Daoy (cell line): ENCODE measurements at regions not wholly inside any gene's neighbourhood (a gene's known extent, or its start where the extent isn't known, plus 50 kb on each side); places are given as distances from the start of the nearest gene placed in this dataset.

Experiments used
- DNase-seq: peaks from one replicate; pipeline ENCODE4 v3.0.0-alpha.2; 2015; ENCODE audit warnings: low read depth

DNA sequence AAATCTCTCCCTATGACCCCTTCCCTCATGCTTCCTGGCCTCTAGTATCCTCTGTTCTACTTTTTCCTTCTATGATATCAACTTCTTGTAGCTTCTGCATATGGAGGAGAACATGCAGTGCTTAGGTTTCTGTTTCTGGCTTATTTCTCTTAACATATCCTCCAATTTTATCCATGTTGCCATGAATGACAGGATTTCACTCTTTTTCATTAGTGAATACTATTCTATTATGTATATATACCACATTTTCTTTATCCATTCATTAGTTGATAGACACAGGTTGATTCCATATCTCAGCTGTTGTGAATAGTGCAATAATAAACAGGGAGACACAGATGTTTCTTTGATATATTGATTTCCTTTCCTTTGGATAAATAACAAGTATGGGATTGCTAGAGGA lies 123.3 kb upstream of the SESN3 start:
- no peak for DNase-seq

DNA sequence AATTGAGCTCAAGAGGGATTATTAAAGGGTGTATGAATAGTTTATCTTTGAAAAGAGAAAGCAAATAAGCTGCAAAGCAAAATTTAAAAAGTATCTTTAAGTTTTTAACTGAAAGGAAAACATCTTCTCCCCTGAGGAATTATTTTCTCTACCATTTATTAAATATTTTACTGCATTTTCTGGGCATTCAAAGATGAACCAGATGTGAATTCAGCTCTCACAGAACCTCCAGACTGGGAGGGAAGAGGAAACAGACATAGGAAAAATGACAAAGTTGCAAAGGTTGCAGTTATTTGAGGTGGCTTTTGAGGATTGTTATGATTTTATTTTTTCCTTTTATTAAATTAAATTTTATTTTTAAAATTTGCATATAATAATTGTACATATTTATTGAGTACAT lies 122.7 kb upstream of the SESN3 start:
- DNase-seq = no peak

DNA sequence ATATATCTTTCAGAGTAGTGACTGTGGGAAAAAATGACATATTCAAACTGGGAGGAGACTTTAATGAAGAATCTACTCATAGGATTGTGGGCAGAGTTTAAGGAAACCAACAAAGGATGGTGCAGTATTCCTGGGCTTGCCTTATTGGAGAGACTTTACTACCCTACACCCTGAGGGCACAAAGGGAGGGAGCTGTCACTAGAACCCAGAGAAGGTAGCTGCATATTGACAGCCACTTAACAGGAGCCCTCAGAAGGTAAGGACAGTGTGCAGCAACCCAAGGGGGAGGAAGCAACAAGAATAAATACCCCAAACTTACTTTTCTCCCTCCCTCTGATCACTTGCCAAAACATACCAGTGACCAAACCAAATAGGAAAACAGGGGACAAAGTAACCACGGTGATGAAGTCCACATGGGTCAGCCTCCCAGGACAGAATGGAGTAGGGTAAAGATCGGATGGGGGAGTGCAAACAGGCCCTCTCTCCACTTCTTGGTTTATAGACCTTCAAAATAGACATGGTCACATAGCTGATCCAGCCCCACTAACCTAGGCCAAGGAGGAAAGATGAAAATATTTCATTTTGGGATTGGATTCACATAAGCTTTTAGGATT lies 121.8 kb upstream of the SESN3 start:
- DNase-seq = no peak

DNA sequence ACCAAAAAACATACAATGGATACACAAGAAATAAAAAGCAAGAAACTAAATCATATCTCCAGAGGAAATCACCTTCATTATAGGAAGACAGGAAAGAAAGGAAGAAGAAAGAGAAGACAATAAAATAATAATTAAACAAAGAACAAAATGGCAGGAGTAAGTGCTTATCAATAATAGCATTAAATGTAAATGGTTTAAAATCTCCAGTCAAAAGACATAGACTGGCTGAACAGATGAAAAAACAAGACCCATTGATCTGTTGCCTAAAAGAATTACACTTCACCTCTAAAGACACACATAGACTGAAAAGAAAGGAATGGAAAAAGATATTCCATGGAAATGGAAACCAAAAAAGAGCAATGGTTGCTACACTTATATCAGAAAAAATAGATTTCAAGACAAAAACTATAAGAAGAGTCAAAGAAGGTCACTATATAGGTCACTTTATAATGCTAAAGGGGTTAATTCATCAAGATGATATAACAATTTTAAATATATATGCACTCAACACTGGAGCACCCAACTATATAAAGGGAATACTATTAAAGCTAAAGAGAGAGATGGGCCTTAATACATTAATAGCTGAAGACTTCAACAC lies 118.4 kb upstream of the SESN3 start:
- no peak for DNase-seq

DNA sequence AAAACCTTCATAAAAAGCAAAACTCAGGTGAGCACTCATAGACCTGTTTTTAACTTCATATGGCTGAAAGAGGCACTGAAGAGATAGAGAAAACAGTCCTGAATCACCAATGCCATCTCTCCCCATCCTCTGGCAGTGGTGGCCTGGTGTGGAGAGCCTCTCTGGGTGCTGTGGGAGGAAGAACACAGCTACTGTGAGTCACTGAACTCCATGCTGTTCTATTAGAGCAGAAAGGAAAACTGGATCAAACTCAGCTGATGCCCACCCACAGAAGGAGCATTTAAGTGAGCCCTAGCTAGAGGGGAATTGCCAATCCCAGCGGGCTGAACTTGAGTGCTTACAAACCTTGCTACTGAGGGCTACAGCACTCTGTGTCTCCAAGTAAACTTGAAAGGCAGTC lies 115.3 kb upstream of the SESN3 start:
- DNase-seq = no peak

DNA sequence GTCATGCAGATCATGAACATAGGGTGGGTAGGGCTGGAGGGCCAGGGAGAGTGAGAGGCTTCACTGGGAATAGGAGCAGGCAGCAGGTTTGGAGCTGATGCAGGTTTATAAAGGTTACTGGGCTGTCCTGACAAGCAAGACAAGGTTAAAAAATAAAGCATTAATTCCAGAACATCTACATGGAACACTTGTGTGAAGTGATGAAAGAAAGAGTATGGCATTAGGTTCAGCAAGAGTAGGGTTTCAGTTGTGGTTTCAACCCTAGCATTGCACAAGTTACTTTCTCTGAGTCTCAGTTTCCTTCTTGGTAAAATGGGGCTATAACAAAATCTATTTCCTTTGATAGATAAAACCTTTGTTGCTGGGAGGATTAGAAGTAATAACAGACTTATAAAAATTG lies 114.6 kb upstream of the SESN3 start:
- DNase-seq = no peak

DNA sequence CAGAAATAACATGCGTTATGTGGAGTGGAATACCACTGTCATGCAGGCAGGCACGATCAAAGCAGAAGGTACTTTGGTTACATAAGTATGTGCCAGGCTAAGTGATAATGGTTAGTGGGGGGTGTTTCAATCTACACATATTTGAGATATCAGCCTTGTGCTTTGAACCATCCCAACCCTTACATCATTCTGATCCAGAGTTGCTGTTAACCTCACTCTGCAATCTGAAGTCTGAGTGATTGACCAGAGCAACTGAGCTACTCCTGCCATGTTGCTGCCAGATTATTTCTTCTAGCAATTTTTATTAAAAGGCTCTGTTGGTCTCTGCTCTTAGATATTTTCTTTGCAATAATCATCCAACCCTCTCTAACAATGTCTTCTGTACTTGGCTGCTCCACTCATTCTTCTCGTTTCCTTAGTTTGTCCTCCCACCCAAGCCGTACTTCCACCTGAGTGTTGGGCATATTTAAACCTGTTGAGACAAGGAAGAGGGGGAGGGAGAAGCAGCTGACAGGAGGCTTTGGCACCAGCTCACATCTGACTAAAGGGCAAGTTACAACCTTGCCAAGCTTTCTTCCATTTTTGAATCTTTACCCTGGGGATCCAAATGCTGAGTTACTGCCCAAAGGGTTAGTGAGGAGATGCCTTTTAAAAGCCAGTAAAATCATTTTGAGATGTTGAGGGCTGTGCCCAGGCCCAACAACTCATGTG lies 114.1 kb upstream of the SESN3 start:
- no peak for DNase-seq

DNA sequence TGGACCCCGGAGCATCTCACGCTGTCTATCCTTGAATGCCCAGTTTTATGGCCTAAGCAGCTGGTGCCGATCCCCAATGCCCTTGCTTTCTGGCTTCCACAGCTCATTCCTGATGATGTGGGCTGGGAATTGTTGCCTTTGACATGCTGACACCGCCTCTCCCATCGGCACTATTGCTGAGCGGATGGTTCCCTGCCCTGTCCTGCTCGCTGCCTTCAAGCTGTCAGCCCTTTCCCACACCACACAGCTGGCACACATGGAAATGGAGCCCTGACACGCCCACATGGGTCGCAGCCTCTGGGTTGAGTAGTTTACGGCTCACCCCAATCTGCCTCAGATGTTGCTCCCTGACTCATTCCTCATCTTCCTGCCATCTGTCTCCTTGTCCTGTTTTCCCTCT lies 110.2 kb upstream of the SESN3 start:
- DNase-seq = no peak

DNA sequence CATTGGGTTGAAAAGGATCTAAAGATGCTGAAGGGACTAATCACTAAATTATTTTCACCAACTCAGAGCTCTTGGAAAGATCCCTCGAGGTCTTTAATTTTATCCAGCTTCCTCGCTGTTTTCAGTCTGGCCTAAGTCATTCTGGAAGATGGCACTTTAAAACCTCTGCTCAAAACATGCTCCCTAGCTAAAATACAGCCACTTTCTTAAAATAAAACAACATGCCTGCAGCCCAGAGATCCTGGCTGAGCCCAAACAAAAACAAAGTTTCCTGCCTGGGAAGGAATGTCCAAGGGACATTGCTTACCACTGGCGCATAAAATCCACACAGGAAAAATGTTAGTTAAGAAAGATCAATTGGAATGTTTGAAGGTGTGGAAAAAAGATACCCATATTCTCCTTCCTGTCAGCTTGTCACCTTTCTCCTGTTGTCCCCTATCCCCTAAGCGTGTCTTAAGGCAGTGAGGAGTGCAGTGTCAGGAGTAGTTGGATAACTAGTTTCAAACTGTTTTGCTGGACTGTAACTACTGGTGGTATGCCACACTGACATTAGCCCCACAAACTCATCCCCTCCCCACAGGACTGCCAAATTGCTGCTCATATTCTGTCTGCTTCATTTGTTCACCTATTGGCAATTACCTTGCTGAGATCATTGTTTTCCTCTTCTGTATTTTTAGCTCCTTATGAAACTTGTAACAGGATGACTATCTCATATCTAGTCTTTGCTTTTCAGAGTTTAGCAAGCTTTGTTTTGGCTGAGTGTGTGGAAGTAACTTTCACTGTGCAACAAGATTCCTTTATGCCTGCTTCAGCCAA lies 108.3 kb upstream of the SESN3 start:
- no peak for DNase-seq

DNA sequence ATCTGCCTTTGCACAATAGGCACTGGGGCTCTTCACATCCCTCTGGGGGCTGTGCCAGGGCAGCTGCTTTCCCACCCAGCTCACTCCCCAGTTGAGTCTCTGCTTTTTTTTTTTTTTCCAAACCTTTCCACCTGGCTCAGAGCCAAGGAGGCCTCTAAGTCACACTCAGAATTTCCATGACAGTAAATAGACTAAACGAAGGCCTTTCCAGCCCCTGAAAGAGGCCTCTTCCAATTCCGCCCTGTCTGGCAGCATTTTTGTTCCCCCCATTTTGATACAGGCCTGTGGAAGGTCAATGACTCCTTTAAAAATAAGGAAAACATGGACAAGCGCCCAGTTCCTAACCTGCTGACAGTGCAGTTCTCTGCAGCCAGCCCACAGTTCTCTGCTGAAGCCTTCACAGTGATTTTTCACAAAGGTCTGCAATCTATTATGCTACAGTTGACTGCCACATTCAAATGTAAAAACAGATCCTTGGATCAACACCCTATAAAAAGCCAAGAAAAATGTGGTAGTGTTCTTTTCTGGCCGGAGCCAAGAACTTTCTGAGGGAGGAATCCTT lies 107.5 kb upstream of the SESN3 start:
- DNase-seq = peak; percentile 25

DNA sequence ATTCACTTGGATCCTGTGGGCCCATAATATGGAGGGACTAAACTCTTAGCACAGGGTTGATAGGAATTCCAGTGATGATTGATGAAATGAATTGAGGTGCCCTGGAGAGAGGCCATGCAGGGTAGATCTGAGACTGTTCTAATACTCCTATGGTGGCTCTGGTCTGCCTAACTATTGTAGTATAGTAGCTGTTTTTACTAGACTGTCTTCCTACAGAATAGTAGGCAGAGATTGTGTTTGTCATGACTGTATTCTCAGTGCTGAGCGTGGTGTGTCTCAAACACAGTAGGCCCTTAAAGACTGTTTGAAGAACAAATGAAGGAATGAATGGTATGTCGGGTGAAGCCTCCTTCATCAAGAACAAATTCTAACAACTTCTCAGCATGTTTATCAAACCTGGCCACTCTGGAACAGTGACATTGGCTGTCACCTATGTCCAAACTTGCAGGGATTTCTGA lies 107.0 kb upstream of the SESN3 start:
- DNase-seq = no peak

DNA sequence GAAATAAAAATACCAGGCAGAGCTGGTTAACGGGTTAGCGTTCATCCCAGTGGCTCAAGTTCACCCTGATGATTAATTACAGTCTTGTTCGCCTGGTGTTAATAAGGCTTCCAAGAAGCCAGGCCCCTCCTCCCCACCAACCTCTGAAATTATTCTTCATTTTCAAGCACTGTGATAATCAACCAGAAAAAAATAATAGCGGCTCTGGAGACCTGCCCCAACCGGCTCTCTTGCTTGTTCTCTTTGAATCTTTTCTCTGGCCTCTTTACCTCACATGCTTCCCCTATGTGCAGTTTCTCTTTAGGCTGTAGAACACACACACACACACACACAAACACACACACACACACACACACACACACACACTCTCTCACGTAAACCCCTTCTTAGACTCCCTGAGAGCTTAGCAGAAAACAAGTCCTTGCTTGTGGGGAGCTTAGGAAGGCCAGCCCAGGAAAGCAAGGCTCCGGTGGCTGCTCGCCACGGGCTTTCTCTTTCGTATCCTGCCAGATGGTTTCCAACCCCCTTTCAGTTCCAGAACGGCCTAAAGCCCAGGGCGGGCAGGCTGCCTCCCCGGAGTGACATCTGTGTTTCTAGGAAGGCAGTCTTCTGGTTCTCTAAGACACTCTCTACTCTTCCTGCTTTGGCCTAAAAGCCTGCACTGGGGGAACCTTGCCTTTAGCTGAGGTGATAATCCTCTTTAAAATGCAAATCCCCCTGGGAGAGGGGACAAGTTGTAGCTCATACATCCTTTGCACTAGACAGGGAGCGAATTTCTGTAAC lies 106.4 kb upstream of the SESN3 start:
- peak; percentile 46 for DNase-seq

DNA sequence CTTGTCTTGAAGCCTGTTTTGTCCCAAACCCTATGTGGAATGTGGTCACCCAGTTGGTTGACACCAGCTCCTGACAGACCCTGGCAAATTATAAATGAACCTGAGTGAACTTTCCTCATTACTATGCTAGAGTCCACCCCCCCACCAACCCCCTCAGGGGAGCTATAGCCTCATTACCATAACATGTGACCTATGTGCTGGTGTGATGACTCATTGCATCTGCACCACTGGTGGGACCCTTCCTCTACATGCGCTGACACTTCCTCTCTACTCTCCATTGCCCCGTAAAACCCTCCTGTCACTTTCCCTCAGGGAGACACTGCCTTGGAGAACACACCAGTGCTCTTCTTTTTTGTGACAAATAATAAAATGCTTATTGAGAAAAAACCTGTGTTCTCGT lies 105.0 kb upstream of the SESN3 start:
- peak; percentile 22 for DNase-seq

DNA sequence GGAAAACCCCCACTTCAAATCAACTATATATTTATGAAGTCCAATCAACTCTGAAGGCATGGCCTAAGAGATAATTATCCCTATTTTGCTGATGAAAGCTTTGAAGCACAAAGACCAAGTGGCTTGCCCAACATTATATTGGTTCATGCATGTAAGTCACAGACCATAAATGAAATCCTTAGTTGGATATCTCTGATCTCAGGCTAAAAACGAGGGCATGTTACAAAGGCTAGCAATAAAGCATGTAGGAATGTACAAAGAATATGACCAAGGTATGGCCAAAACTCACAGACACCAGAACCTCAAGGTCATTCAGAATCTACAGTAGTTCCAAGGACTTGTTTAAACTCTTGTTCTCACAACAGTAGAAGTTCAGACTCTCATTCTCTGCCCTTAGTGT lies 100.2 kb upstream of the SESN3 start:
- no peak for DNase-seq

DNA sequence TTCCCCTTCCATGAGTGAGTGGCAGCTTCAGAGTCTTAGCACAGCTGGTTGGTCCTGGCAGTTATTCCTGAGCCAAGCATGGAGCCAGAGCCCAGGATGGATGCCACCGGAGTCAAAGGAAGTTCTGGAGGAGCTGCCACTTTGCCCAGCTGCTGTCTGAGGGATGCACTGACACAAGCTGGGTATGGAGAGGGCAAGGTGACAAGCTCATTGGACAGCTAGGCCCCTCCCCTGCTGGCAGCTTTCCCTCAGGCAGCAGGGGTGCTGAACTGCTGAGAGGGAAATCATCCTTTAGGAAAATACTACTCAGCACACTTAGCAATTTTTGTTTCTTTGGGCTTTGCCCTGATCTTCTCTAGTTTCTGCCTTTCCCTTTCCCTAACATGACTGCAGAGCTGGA lies 99.3 kb upstream of the SESN3 start:
- no peak for DNase-seq

DNA sequence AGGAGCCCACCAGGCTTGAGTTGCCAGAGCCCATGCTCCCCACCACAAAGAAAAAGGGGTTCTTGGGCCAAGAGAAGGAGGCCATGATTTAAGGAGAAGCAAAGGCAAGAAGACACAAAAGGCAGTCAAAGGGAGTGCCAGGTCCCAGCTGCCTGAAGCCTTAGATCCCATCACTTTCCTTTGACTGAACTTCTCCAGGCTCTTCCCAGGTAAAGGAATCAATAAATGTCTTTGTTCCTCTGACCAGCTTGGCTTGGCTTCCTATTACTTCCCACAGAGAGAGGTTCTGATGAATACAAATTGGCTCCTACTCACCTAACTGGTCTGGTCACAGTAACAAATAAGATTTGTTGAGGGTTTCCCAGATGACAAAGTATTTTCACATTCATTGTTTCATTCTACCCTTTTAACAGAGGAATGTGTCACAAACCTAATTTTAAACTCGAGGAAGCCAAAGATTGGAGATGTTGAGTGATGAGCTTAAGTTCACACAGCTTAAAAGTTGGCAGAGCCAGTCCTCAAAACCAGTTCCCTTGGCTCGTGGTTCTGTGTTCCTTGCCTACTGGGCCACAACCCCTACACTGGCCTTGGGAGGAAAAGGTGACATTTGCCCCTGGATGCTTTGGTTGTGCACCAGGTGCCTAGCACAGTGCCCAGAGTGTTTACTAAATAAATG lies 96.4 kb upstream of the SESN3 start:
- DNase-seq = no peak

DNA sequence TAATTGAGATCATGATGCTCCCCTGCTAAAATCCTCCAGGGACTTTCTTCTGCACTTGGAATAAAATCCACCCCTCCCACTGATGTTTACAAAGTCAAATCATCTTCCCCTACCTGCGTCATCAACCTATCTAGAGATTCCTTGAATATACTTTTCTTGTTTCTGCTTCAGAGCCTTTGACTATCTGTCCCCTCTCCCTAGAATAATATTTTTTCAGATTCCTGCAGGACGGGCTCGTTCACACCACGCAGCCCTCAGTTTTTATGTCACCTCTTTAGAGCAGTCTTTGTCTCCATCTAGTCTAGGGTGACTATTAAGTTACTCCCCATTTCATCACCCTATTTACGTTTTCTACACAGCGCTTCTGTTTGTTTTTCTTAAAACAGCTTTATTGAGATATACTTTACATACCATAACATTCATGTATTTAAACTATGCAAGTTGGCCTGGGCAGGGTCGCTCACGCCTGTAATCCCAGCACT lies 94.8 kb upstream of the SESN3 start:
- no peak for DNase-seq

DNA sequence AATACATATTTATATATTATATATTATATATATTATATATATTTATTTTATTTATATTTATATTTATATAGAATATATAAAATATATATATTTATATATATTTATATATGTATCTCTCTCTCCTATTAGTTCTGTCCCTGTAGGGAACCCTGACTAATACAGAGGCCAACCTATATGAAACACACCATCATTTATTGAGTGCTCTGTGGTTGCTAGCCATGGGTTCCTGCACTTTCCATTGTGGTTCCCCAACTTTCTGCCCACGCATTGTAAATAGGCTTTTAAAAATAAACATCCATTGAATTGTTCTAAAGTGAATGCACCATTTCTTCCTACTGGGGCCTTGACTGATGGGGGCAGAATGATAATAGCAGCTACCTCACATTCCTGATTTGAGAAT lies 93.8 kb upstream of the SESN3 start:
- DNase-seq = peak; percentile 38

DNA sequence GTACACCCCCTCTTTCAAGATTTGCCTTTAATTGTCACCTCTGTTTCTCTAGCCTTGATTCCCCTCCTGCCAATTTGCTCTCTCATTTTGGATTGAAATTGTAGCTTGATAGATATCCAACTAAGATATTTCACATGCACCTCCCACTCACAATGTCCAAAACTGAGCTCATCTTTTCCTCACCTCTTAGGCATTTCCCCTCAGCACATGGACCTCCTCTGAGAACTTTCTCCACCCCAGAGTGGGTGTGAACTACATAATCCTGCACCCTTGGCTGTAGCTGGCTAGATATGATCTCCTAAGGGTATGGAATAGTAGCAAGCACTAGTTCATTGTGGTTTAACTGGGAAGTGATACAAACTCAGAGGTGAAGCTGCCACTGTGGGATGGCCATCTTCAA lies 91.5 kb upstream of the SESN3 start:
- DNase-seq = peak; percentile 53

DNA sequence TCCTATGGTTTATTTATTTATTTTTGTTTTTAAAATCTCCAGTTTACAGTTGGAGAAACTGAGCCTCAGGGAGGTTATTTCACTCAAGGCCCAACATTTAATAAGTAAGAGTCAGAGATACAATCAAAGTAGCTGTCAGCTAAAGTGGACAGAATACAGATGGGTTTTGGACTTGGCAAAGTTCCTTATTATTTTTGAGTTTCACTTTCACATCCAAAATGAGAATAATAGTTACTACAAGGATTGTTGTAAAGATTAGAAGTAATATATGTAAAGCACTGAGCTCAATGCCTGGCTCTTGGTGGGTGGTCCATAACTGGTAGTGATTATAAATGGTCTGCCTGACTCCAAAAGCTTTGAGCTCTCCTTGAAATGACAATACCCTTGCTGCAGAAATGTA lies 87.5 kb upstream of the SESN3 start:
- DNase-seq = no peak
